ENCODE measurements at regions not wholly inside any gene's neighbourhood (a gene's known extent, or its start where the extent isn't known, plus 50 kb on each side); places are given as distances from the start of the nearest gene placed in this dataset.

DNA sequence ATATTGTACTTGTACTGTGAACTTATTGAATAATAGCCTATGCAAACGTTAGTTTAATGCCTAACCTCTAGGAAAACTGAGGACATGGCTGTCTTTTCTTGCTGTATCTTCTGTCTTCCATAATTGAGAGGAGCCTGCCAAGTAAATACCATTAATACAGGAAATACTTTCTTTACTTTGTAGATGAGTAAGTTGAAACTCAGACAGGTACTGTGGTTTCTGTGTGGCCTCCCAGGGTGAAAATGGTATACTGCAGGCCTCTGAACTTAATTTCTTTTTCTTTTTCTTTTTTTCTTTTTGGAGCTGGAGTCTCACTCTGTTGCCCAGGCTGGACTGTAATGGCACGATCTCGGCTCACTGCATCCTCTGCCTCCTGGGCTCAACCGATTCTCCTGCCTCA, 208.8 kb upstream of the ADGRL4 start:
- no peak for TF ChIP-seq NRL (CRISPR knock-in tag; IDR thresholded peaks at IDR 0.05; ENCODE audit: borderline replicate concordance)
- no peak for ATAC-seq
- POLR2A ChIA-PET = no interaction called here
- DNase-seq (ENCODE audit: low spot score) = no peak
- CTCF ChIA-PET (ENCODE audit: low intra/inter-chr PET ratio, low total read pairs) = no interaction called here
- Histone ChIP-seq H3K79me2 (ENCODE audit: insufficient read depth, low read length) (no peaks in the 10 kb centered on the region), H3K36me3 (replicated peaks in 1 of 2; ENCODE audit: control insufficient read depth in 1 of 2, insufficient read depth in 2 of 2, low read length in 2 of 2) (no peaks in the 10 kb centered on the region), H3K9ac (ENCODE audit: insufficient read depth, low read depth, low read length) (no peak overlapping the region), H3K9me3 (ENCODE audit: low read length) (peaks cover 83% of the 10 kb centered on the region), H3K4me3 (replicated peaks in 1 of 3; ENCODE audit: insufficient read depth in 1 of 3, low read depth in 2 of 3, low read length in 3 of 3) (no peak overlapping the region), H3K4me1 (ENCODE audit: insufficient read depth, low read length) (no peaks in the 10 kb centered on the region), H3K4me2 (ENCODE audit: low read depth, low read length) (no peak overlapping the region), H4K20me1 (ENCODE audit: insufficient read depth, low read length) (no peaks in the 10 kb centered on the region), H2AFZ (ENCODE audit: low read length) (no peak overlapping the region), H3K27ac (ENCODE audit: extremely low read length, insufficient read depth, low read length) (no peak overlapping the region), H3K27me3 (ENCODE audit: control insufficient read depth in 1 of 2, insufficient read depth in 2 of 2, low read length in 2 of 2) (no peaks in the 10 kb centered on the region)
- WGBS (ENCODE audit: low lambda C conversion rate) = 1% methylated on average over 4 of the region's 4 CpGs
- BruUV-seq (replicated peaks) = no TSS peak
- intact Hi-C loops (cut with micrococcal nuclease; ENCODE audit: unreplicated experiment) (no loop called here), in situ Hi-C loops (cut with HindIII; ENCODE audit: extremely low pct_ligation_motif_present, low pct_unique_long_range_greater_than_20kb) (no loop called here)
- no peak for FAIRE-seq

DNA sequence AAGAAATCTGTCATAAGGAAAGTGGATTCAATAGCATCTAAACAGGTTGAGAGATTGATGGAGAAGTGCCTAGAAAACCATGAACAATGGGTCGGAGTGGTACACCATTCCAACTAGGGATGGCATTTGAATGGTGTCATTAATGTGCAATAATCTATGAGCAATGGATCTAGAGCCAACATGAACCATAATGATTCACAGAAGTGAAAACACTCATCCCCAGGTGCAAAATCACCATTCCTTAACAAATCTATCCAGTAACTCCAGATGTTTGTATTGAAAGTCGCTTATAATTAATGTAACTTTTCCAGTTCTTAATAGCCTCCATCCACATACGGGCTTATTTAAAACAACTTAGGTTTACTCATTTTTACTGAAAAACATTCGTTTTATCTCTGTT, 201.3 kb upstream of the ADGRL4 start:
- no peak overlapping the region for H3K4me3 ChIP-seq (replicated peaks in 1 of 3; ENCODE audit: insufficient read depth in 1 of 3, low read depth in 2 of 3, low read length in 3 of 3)
- TF ChIP-seq ZNF30 (CRISPR knock-in tag; IDR thresholded peaks at IDR 0.05) = no peak
- TF ChIP-seq SMYD3 (CRISPR knock-in tag; IDR thresholded peaks at IDR 0.05) = no peak
- TF ChIP-seq, protein P1, sequence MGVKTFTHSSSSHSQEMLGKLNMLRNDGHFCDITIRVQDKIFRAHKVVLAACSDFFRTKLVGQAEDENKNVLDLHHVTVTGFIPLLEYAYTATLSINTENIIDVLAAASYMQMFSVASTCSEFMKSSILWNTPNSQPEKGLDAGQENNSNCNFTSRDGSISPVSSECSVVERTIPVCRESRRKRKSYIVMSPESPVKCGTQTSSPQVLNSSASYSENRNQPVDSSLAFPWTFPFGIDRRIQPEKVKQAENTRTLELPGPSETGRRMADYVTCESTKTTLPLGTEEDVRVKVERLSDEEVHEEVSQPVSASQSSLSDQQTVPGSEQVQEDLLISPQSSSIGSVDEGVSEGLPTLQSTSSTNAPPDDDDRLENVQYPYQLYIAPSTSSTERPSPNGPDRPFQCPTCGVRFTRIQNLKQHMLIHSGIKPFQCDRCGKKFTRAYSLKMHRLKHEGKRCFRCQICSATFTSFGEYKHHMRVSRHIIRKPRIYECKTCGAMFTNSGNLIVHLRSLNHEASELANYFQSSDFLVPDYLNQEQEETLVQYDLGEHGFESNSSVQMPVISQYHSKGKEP (CRISPR knock-in tag; IDR thresholded peaks at IDR 0.05) = no peak
- TF ChIP-seq SP140L (CRISPR knock-in tag; IDR thresholded peaks at IDR 0.05; ENCODE audit: borderline replicate concordance) = no peak
- TF ChIP-seq TMF1 (CRISPR knock-in tag; IDR thresholded peaks at IDR 0.05; ENCODE audit: low read depth) = no peak
- TF ChIP-seq, protein P2, sequence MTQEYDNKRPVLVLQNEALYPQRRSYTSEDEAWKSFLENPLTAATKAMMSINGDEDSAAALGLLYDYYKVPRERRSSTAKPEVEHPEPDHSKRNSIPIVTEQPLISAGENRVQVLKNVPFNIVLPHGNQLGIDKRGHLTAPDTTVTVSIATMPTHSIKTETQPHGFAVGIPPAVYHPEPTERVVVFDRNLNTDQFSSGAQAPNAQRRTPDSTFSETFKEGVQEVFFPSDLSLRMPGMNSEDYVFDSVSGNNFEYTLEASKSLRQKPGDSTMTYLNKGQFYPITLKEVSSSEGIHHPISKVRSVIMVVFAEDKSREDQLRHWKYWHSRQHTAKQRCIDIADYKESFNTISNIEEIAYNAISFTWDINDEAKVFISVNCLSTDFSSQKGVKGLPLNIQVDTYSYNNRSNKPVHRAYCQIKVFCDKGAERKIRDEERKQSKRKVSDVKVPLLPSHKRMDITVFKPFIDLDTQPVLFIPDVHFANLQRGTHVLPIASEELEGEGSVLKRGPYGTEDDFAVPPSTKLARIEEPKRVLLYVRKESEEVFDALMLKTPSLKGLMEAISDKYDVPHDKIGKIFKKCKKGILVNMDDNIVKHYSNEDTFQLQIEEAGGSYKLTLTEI (CRISPR knock-in tag; conservative IDR thresholded peaks at IDR 0.05) = no peak
- no peak for TF ChIP-seq KLF12 (CRISPR knock-in tag; IDR thresholded peaks at IDR 0.05; ENCODE audit: borderline replicate concordance)
- TF ChIP-seq, protein P3, sequence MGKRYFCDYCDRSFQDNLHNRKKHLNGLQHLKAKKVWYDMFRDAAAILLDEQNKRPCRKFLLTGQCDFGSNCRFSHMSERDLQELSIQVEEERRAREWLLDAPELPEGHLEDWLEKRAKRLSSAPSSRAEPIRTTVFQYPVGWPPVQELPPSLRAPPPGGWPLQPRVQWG (CRISPR knock-in tag; IDR thresholded peaks at IDR 0.05; ENCODE audit: borderline replicate concordance, low read depth) = no peak
- TF ChIP-seq, protein P4, sequence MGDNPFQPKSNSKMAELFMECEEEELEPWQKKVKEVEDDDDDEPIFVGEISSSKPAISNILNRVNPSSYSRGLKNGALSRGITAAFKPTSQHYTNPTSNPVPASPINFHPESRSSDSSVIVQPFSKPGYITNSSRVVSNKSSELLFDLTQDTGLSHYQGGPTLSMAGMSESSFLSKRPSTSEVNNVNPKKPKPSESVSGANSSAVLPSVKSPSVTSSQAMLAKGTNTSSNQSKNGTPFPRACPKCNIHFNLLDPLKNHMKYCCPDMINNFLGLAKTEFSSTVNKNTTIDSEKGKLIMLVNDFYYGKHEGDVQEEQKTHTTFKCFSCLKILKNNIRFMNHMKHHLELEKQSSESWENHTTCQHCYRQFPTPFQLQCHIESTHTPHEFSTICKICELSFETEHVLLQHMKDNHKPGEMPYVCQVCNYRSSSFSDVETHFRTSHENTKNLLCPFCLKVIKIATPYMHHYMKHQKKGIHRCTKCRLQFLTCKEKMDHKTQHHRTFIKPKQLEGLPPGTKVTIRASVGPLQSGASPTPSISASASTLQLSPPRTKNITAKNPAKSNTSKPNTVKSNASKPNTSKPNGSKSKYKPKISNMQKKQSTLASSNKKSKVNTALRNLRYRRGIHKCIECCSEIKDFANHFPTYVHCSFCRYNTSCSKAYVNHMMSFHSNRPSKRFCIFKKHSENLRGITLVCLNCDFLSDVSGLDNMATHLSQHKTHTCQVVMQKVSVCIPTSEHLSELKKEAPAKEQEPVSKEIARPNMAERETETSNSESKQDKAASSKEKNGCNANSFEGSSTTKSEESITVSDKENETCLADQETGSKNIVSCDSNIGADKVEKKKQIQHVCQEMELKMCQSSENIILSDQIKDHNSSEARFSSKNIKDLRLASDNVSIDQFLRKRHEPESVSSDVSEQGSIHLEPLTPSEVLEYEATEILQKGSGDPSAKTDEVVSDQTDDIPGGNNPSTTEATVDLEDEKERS (CRISPR knock-in tag; IDR thresholded peaks at IDR 0.05) = no peak
- no peak for TF ChIP-seq CCAR2 (optimal IDR thresholded peaks at IDR 0.05; ENCODE audit: low read depth, low read length)
- no peaks in the 10 kb centered on the region for H3K36me3 ChIP-seq (replicated peaks in 1 of 2; ENCODE audit: control insufficient read depth in 1 of 2, insufficient read depth in 2 of 2, low read length in 2 of 2)
- no peaks in the 10 kb centered on the region for H4K20me1 ChIP-seq (ENCODE audit: insufficient read depth, low read length)
- no peaks in the 10 kb centered on the region for H3K79me2 ChIP-seq (ENCODE audit: insufficient read depth, low read length)
- no peaks in the 10 kb centered on the region for H3K4me1 ChIP-seq (ENCODE audit: insufficient read depth, low read length)
- in situ Hi-C loops (cut with HindIII; ENCODE audit: extremely low pct_ligation_motif_present, low pct_unique_long_range_greater_than_20kb) = no loop called here
- peaks cover 73% of the 10 kb centered on the region for H3K9me3 ChIP-seq (ENCODE audit: low read length)
- no peaks in the 10 kb centered on the region for H3K27me3 ChIP-seq (ENCODE audit: control insufficient read depth in 1 of 2, insufficient read depth in 2 of 2, low read length in 2 of 2)
- CTCF ChIA-PET (ENCODE audit: low intra/inter-chr PET ratio, low total read pairs) = no interaction called here
- H3K27ac ChIP-seq (ENCODE audit: extremely low read length, insufficient read depth, low read length) = no peak overlapping the region
- 1% methylated on average over 4 of the region's 4 CpGs for WGBS (ENCODE audit: low lambda C conversion rate)
- FAIRE-seq (no peak), DNase-seq (ENCODE audit: low spot score) (no peak), ATAC-seq (no peak)
- intact Hi-C loops (cut with micrococcal nuclease; ENCODE audit: unreplicated experiment) = no loop called here
- H2AFZ ChIP-seq (ENCODE audit: low read length) = no peak overlapping the region
- POLR2A ChIA-PET = no interaction called here
- no peak overlapping the region for H3K4me2 ChIP-seq (ENCODE audit: low read depth, low read length)
- no peak overlapping the region for H3K9ac ChIP-seq (ENCODE audit: insufficient read depth, low read depth, low read length)
- no TSS peak for BruUV-seq (replicated peaks)

All from HepG2 (cell line).